Uterus (tissue), 3 donors: ENCODE measurements at regions not wholly inside any gene's neighbourhood (a gene's known extent, or its start where the extent isn't known, plus 50 kb on each side); places are given as distances from the start of the nearest gene placed in this dataset.

Experiments
- DNase-seq, 2 donors: peaks; one replicate each; pipeline ENCODE4 v3.0.0-alpha.2; 2019 to 2020
- H3K27ac ChIP-seq, 2 donors: fragments of 200-600 bp; sonication (generic); 1 replicate in 1 of 2; 2 replicates in 1 of 2; pipeline ENCODE4 v1.5.1; 2016 to 2018
- H3K27me3 ChIP-seq, 2 donors: fragments of 200-600 bp; sonication (generic); one replicate each; pipeline ENCODE4 v1.5.1; 2018 to 2019; ENCODE audit warnings: control low read depth in 1 of 2
- H3K36me3 ChIP-seq, 2 donors: fragments of 200-600 bp; sonication (generic); one replicate each; pipeline ENCODE4 v1.5.1; 2019; ENCODE audit warnings: control low read depth in 1 of 2
- H3K4me1 ChIP-seq, 2 donors: fragments of 200-600 bp; sonication (generic); one replicate each; pipeline ENCODE4 v1.5.1; 2018 to 2019; ENCODE audit warnings: control low read depth in 1 of 2
- H3K4me3 ChIP-seq, 2 donors: fragments of 200-600 bp; sonication (generic); 1 replicate in 1 of 2; 2 replicates in 1 of 2; pipeline ENCODE4 v1.5.1; 2018 to 2019; ENCODE audit warnings: mild to moderate bottlenecking in 1 of 2
- H3K9me3 ChIP-seq, 2 donors: fragments of 200-600 bp; sonication (generic); one replicate each; pipeline ENCODE4 v1.5.1; 2019; ENCODE audit warnings: control low read depth in 1 of 2
- CTCF ChIP-seq, 4 experiments: fragments of 200-600 bp in 2 of 4; fragments of 450-650 bp in 2 of 4; sonication (generic) in 2 of 4; IDR thresholded peaks; one replicate each; pipeline ENCODE4 v1.5.1; 2016 to 2019; ENCODE audit warnings: antibody characterized with exemption in 4 of 4, mild to moderate bottlenecking in 2 of 4, moderate library complexity in 1 of 4
- POLR2A ChIP-seq, 2 donors: fragments of 450-650 bp; IDR thresholded peaks; one replicate each; pipeline ENCODE4 v1.6.1; 2016; ENCODE audit warnings: antibody characterized with exemption in 2 of 2, mild to moderate bottlenecking in 1 of 2, moderate library complexity in 1 of 2
- intact Hi-C: fragments of 100-400 bp; cut with DNase I; formaldehyde crosslinking; loops from one replicate; pipeline ENCODE4 v1.15.1; 2023; ENCODE audit warnings: low total_unique reads
- donor health status: DM: yes; HTN: yes; CAD: no.

GRCh38 chr1:164971391-164971790 is 385.1 kb downstream of the LMX1A start:
- H3K4me1 ChIP-seq: no peaks in the 10 kb centered on the region
- no peak for DNase-seq
- H3K4me3 ChIP-seq: no peak overlapping the region
- H3K36me3 ChIP-seq: no peaks in the 10 kb centered on the region
- H3K9me3 ChIP-seq: no peaks in the 10 kb centered on the region
- TF ChIP-seq CTCF (IDR thresholded peaks at IDR 0.05) (no peak), POLR2A (IDR thresholded peaks at IDR 0.05) (no peak)
- H3K27me3 ChIP-seq: no peaks in the 10 kb centered on the region
- H3K27ac ChIP-seq: no peak overlapping the region
- intact Hi-C loops: no loop called here

DNA sequence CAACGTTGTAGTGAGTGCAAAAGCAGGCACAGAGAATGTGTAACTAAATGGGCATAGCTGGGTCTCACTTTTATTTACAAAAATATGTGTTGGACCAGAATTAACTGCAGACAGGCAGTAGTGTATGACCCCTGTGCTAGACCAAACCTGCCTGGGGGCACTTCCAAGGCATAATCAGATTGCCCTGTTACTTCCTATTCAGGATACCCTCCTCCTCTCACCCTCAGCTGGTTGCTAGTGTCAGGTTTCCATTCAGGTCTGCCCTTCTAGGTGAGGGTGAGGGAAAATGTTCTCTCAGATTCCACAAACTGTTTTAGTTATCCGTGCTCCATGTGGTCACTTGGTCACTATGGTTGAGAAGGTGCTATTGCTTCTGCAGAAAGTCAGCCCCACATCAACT is 387.3 kb downstream of the LMX1A start:
- Histone ChIP-seq H3K4me3 (no peak overlapping the region), H3K27me3 (no peaks in the 10 kb centered on the region), H3K9me3 (no peaks in the 10 kb centered on the region), H3K4me1 (no peaks in the 10 kb centered on the region), H3K36me3 (no peaks in the 10 kb centered on the region), H3K27ac (no peak overlapping the region)
- DNase-seq: no peak
- no peak for TF ChIP-seq POLR2A (IDR thresholded peaks at IDR 0.05)
- TF ChIP-seq CTCF (IDR thresholded peaks at IDR 0.05): no peak
- intact Hi-C loops: no loop called here

DNA sequence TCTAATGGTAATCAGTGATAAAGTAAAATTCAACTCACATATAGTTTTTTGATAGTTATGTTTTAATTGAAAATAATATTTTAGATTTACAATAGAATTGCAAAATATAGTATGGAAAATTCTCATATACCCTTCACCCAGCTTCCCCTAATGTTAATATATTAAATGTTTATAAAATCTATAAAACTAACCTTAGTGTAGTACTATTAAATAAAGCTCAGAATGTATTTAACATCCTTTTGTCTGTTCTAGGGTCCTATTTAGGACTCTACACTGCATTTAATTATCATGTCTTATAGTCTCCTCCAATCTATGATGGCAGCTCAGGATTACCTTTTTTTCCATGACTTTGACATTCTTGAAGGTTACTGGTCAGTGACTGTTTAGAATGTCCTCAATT is 389.2 kb downstream of the LMX1A start:
- no peaks in the 10 kb centered on the region for H3K9me3 ChIP-seq

GRCh38 chr1:164961715-164962114 is 394.8 kb downstream of the LMX1A start:
- Histone ChIP-seq H3K4me1 (no peaks in the 10 kb centered on the region), H3K9me3 (no peaks in the 10 kb centered on the region), H3K36me3 (no peaks in the 10 kb centered on the region), H3K4me3 (no peak overlapping the region), H3K27ac (no peak overlapping the region), H3K27me3 (no peaks in the 10 kb centered on the region)
- no peak for DNase-seq
- intact Hi-C loops: no loop called here
- TF ChIP-seq CTCF (IDR thresholded peaks at IDR 0.05) (no peak), POLR2A (IDR thresholded peaks at IDR 0.05) (no peak)

More for the DNA sequence above, 389.2 kb downstream of the LMX1A start:
- Histone ChIP-seq H3K36me3 (no peaks in the 10 kb centered on the region), H3K27ac (no peak overlapping the region), H3K4me1 (no peaks in the 10 kb centered on the region), H3K27me3 (no peaks in the 10 kb centered on the region), H3K4me3 (no peak overlapping the region)
- no peak for TF ChIP-seq POLR2A (IDR thresholded peaks at IDR 0.05)
- TF ChIP-seq CTCF (IDR thresholded peaks at IDR 0.05): no peak
- no peak for DNase-seq
- intact Hi-C loops: no loop called here

GRCh38 chr1:164958982-164959768 is 397.3 kb downstream of the LMX1A start:
- Histone ChIP-seq H3K36me3 (no peaks in the 10 kb centered on the region), H3K4me1 (no peaks in the 10 kb centered on the region), H3K9me3 (no peaks in the 10 kb centered on the region), H3K27ac (peak overlapping the region in 1 of 2 donors; percentile 57), H3K4me3 (no peak overlapping the region), H3K27me3 (no peaks in the 10 kb centered on the region)
- no peak for TF ChIP-seq CTCF (IDR thresholded peaks at IDR 0.05)
- TF ChIP-seq POLR2A (IDR thresholded peaks at IDR 0.05): no peak
- intact Hi-C loops: no loop called here
- peak in 1 of 2 donors; percentile 54 for DNase-seq
